NAMALWA (cell line): ENCODE measurements at regions not wholly inside any gene's neighbourhood (a gene's known extent, or its start where the extent isn't known, plus 50 kb on each side); places are given as distances from the start of the nearest gene placed in this dataset.
"Not testable (repeated sequence)": the region's sequence is repeated elsewhere in the genome, so short reads cannot be mapped to it uniquely, and the experiment has no call there.

Experiments
- DNase-seq: peaks from one replicate; pipeline ENCODE4 v3.0.0-alpha.2; 2015; ENCODE audit warnings: low spot score

DNA sequence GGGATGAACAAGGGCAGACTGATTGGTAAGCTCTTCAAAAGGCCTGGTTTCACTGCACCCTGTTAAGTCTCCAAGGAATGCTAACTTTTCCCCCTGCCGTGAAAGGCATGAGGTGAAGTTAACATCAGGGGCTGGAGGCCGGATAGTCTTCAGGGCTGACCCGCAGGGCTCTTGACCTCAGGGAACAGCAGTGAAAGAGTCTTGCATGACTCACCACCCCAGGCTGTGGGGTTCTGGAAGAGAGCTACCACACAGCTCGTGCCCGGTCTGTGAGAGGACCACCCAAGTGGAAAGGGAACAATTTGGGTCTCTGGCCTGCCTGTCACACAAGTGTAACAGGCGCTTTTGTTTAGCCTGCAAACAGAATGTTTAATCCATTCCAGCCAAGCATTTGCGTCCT is 504.9 kb downstream of the EDEM1 start:
- DNase-seq = no peak

- no peak for DNase-seq
These were observed 506.8 kb downstream of the EDEM1 start for GRCh38 chr3:5694266-5694665.

DNA sequence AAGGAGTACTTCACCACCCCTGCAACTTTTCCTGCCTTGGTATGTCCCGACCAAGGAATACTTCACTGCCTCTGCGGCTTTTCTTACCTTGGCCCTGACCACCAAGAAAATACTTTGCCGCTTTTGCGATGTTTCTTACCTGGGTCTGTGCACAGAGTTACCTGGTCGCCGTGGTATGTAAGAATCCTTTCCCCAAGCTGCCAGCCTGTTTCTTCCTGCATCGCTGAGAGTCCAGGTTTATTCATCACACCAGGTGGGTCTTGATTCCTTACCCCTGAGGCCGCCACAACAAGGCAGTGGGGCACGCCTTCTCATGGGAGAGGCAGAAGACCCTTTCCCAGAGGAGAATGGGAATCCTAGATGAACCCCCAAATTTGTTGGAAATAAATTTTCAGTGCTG is 511.3 kb downstream of the EDEM1 start:
- no peak for DNase-seq

DNA sequence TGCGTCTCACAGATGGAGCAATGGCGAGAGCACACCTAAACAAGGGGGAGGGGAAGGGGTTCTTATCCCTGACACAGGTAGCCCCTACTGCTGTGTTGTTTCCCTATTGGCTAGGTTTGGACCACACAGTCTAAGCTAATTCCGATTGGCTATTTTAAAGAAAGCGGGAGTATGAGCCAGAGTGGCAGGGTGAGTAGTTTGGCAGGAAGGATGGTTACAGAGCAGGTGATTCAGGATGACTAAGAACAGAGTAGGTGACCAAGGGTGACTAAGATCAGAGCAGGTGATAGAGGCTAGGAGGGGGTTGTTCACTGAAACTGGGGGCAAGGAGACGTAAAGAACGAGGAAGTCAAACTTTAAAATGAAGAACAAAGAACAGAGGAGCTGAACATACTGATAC is 511.8 kb downstream of the EDEM1 start:
- DNase-seq = no peak

DNA sequence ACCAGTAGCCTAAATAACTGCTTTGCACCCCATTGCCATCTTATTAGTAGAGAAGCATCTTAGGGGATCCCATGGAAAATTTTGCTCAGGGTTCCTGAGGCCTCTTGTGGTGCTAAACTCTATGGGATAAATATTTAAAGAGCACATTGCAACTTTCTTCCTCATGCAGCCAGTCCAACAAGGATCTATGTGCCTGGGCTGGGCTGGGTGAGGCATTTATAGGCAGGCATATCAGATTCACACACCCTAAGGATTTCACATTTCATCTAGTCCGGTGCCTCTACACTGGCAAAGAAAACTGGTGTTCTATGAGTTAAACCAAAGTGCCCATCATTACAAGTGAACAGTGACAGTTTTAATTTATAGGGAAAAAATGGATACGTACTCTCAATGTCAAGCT is 512.3 kb downstream of the EDEM1 start:
- no peak for DNase-seq

DNA sequence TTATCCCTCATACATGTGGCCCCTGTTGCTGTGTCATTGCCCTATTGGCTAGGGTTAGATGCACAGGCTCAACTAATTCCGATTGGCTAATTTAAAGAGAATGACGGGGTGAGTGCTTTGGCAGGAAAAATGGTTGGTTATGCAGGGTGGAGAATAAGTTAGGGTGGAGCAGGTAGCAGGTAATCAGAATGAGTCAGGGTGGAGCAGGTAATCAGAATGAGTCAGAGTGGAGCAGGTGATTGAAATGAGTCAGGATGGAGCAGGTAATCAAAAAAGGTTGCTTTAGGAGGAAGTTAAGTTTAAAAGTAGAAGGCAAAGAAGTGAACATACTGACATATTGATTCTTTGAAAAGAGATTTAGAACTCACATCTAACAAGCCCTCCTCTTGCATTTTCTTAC is 513.5 kb downstream of the EDEM1 start:
- DNase-seq = not testable (repeated sequence)

GRCh38 chr3:5707794-5708193 is 520.3 kb downstream of the EDEM1 start:
- DNase-seq = no peak

GRCh38 chr3:5709714-5710113 is 522.2 kb downstream of the EDEM1 start:
- no peak for DNase-seq

DNA sequence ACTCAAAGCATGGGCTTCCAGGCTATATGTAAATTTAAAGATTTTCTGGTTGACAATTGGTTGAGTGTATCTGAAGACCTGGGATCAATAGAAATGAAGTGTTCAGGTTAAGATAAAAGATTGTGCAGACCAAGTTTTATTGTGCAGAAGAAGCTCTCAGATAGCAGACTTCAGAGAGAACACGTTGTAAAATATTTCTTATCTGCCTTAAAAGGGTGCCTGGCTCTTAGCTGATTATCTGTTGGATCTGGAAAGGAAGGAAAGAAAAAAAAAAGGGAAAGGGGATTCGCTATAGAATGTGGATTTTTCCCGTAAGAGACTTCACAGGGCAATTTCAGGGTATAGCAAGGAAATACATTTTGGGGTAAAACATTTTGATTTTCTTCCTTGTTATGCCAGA is 523.2 kb downstream of the EDEM1 start:
- no peak for DNase-seq

DNA sequence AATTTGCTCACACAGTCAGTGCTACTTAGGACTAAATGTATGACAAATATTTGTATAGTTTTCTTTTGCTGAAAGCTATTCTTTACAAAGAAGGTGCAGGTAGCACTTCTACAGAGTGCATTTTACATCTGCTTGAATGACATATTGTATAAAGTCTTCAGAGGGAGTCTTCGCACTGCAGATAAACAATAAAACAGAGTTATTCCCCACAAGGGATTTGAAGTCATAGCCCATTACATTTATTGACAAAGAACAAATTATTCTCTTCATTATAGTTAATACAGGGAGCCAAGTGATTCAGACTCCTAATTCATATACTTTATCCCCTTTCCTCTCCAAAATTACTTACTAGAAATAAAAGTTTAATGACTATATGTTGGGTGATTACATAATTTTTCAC is 529.7 kb downstream of the EDEM1 start:
- no peak for DNase-seq

DNA sequence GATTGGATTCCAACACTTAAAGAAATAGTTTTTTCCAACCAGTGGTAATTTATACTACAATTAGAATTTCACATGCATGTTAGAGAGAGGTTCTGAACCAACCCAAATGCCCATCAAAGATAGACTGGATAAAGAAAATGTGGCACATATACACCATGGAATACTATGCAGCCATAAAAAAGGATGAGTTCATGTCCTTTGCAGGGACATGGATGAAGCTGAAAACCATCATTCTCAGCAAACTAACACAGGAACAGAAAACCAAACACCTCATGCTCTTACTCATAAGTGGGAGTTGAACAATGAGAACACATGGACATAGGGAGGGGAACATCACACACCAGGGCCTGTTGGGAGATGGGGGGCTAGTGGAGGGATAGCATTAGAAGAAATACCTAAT is 532.2 kb downstream of the EDEM1 start:
- not testable (repeated sequence) for DNase-seq

DNA sequence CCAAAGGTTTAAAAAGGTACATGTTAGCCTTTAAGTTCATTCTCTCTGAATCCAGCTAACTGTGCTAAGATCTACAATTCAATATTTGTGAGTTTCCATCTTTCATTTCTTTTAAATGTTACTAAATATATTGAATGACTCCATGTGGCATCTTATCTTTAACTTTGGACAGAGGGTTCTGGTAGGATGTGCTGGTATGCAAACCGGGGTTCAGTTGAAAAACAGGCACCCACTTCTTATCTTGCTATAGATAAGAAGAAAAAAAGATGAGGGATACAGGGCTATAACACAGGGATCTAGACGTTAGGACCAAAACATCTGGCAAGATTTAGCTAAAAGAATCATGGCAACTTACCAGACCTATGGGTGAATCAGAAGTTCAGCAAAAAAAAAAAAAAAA is 538.3 kb downstream of the EDEM1 start:
- no peak for DNase-seq

- no peak for DNase-seq
These were observed 539.1 kb downstream of the EDEM1 start for GRCh38 chr3:5726621-5727020.

DNA sequence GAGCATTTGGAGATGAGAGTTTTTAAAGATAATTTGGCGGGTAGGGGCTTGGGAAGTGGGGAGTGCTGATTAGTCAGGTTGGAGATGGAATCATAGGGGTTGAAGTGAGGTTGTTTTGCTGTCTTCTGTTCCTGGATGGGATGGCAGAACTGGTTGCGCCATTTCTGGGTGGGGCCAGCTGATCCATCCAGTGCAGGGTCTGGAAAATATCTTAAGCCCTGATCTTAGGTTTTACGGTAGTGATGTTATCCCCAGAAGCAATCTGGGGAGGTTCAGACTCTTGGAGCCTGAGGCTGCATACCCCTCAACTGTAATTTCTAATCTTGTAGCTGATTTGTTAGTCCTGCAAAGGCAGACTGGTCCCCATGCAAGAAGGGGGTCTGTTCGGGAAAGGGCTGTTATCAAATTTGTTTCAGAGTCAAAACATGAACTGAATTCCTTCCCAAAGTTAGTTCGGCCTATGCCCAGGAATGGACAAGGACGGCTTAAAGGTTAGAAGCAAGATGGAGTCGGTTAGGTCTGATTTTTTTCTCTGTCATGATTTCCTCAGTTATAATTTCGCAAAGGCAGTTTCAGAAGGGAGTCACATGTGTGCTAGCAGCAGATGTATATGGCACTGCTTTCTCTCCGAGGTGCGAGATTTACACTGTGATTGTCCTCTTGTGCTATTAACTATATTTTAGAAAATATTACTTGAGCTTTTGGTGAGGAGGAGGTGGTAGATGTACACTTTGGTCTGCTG is 540.4 kb downstream of the EDEM1 start:
- DNase-seq = no peak

DNA sequence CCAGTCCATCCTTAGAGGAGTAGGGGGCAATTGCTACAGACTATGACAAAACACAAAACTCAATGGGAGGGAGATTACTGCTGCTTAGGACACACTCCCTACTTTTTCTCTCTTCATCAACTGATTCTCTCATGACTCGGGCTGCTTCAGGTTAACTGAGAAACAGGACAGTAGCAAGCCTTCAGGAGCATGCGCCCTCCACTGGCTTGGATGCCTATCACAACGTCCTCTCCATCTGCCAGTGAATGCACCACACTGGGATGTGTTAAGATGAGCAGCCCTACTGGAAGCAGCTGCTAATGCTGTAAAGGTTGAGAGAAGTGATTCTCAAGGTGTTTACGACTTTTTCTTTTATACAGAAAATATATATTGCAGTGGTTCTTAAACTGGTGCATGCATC is 542.3 kb downstream of the EDEM1 start:
- peak; percentile 5 for DNase-seq

DNA sequence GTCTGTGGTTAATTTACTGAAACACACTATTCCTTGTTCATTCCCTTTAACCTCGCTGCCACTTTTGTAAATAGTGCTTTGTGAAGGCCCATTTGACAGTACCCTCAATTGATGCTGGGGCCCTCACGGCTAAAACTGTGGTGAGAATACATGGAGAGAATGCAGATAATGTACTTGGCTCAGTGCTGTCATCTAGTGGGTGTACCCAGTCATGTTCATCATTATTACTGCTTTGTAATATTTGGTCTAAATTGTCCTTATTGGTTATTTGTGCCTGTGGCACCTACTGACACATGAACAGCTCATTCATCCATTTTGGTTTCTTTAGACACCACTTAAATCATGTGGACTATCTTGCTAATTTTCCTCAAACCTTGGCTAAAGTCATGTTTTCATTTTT is 543.6 kb downstream of the EDEM1 start:
- peak; percentile 27 for DNase-seq

GRCh38 chr3:5732081-5732480 is 544.6 kb downstream of the EDEM1 start:
- no peak for DNase-seq

DNA sequence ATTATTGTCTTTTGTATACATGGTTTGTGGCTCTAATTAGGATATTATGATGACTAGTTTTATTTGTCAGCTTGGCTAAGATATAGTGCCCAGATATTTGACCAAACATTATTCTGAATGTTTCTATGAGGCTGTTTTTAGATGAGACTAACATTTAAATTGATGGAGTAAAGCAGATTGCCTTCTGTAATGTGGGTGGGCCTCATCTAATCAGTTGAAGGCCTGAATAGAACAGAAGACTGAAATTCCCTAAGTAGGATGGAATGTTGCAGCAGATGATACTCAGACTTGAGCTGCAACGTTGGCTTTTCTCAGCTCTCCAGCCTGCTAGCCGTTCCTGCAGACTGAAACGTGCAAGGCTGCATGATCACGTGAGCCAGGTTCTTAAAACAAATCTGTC is 546.5 kb downstream of the EDEM1 start:
- DNase-seq = no peak

GRCh38 chr3:5735896-5736295 is 548.4 kb downstream of the EDEM1 start:
- DNase-seq = no peak

DNA sequence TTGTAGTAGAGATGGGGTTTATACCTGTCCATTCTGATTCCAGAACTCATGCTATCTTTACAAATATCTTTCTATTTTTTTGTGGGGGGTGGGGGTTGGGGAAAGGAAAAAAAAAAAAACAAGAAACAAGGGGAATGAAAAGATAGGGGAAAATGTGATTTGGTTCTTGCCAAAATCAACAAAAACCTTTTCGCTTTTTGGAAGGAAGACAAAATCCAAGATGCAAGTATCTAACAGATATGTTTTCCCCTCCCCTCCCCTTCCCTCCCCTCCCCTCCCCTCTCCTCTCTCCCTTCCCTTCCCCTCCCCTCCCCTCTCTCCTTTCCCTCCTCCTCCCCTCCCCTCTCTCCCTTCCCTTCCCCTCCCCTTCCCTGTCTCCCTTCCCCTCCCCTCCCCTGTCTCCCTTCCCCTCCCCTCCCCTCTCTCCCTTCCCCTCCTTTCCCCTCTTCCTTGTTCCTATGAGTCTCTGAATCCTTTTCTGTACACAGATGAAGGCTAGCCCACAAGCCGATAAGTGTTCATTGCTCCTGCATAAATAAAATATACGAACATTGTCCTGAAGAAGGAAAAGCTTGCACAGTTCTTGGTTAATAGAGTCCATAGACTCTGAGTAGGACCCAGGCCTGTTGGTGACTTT is 551.9 kb downstream of the EDEM1 start:
- DNase-seq = no peak

- DNase-seq = no peak
These were observed 552.4 kb downstream of the EDEM1 start for GRCh38 chr3:5739949-5740348.

- no peak for DNase-seq
These were observed 553.5 kb downstream of the EDEM1 start for GRCh38 chr3:5741017-5741416.

DNA sequence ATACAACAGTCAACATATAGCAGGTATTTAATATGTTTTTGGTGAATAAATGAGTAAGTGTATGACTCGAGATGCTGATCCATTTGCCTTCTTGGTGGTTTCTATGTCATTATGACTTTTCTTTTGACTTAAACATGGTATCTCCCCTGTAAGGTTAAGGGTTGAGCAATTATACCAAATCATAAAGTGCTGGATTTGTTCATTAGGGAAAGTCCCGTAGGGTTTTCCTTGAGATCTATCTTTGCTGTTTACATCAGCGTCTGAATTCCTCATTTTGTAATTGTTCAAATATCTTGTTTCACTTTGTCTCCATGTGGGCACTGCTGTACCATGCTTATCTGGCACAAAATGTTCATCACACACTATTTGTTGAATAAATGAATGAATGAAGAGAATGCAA is 562.6 kb downstream of the EDEM1 start:
- no peak for DNase-seq
